ENCODE measurements at regions not wholly inside any gene's neighbourhood (a gene's known extent, or its start where the extent isn't known, plus 50 kb on each side); places are given as distances from the start of the nearest gene placed in this dataset.

DNA sequence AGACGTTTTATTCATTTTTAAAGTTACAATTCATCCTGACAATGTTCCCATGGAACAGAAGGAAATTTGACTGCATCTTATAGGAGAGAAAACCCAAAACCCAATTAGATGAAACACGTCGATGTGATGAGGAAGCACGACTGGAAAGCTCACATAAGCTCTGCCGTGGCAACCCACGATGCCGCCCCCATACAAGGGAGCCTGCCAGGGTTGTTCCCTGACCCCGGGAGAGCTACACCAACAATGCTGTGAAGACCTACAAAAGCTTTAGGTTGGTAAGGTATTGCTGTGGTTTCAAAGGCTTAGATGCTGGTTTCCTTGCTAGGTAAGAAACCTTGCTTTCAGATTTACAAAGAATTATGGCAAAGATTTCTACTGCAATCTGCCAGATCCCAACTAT is 393.1 kb downstream of the KLF12 start:
- Histone ChIP-seq H3K9me2 (ENCODE audit: insufficient read depth) (no peaks in the 10 kb centered on the region), H3K27ac (ENCODE audit: low read depth, low read length) (no peak overlapping the region), H4K20me1 (ENCODE audit: insufficient read depth) (no peaks in the 10 kb centered on the region), H2AFZ (ENCODE audit: low read depth, low read length, poor library complexity, severe bottlenecking) (no peak overlapping the region), H3K36me3 (ENCODE audit: control insufficient read depth in 1 of 2, insufficient read depth in 2 of 2, low read length in 2 of 2) (no peaks in the 10 kb centered on the region), H3K4me3 (replicated peaks in 1 of 2; ENCODE audit: low read depth in 1 of 2, low read length in 2 of 2) (no peak overlapping the region), H3K9ac (ENCODE audit: low read length) (no peak overlapping the region), H3K4me1 (ENCODE audit: control insufficient read depth in 1 of 2, insufficient read depth in 2 of 2, low read length in 2 of 2) (no peaks in the 10 kb centered on the region), H3K79me2 (ENCODE audit: insufficient read depth, low read length) (no peaks in the 10 kb centered on the region), H3K9me3 (ENCODE audit: control insufficient read depth in 1 of 2, insufficient read depth in 1 of 2, low read depth in 1 of 2, low read length in 2 of 2) (no peaks in the 10 kb centered on the region), H3K4me2 (ENCODE audit: low read length) (no peak overlapping the region), H3K27me3 (ENCODE audit: insufficient read depth, low read length) (no peaks in the 10 kb centered on the region)
- no peak for DNase-seq (ENCODE audit: low read depth, low spot score)
- ChIA-PET RAD21 (ENCODE audit: low non-redundant PET in 1 of 2, low total read pairs in 2 of 2, uncharacterized antibody in 2 of 2, unreplicated experiment in 2 of 2) (no interaction called here), POLR2A (no interaction called here), CTCF (no interaction called here)
- intact Hi-C loops (cut with micrococcal nuclease) = no loop called here
- TF ChIP-seq, protein P1, sequence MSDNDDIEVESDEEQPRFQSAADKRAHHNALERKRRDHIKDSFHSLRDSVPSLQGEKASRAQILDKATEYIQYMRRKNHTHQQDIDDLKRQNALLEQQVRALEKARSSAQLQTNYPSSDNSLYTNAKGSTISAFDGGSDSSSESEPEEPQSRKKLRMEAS (IDR thresholded peaks at IDR 0.05) = no peak
- TF ChIP-seq JUND (IDR thresholded peaks at IDR 0.05) = no peak
- no peak for TF ChIP-seq TCF7L2 (IDR thresholded peaks at IDR 0.05; ENCODE audit: borderline replicate concordance, extremely low read depth, insufficient read depth, insufficient read length)
- no peak for TF ChIP-seq ELF1 (IDR thresholded peaks at IDR 0.05; ENCODE audit: borderline replicate concordance, low read depth)
- no peak for TF ChIP-seq EGR1 (IDR thresholded peaks at IDR 0.05; ENCODE audit: low read depth)
- TF ChIP-seq ZNF274 (IDR thresholded peaks at IDR 0.05; ENCODE audit: low read depth, low read length) = no peak
- TF ChIP-seq YY1 (IDR thresholded peaks at IDR 0.05; ENCODE audit: extremely low read depth, insufficient replicate concordance, low read depth, low read length) = no peak
- no peak for TF ChIP-seq SIN3A (IDR thresholded peaks at IDR 0.05; ENCODE audit: low read depth)
- no TSS peak for BruUV-seq (replicated peaks)
- ATAC-seq = no peak

DNA sequence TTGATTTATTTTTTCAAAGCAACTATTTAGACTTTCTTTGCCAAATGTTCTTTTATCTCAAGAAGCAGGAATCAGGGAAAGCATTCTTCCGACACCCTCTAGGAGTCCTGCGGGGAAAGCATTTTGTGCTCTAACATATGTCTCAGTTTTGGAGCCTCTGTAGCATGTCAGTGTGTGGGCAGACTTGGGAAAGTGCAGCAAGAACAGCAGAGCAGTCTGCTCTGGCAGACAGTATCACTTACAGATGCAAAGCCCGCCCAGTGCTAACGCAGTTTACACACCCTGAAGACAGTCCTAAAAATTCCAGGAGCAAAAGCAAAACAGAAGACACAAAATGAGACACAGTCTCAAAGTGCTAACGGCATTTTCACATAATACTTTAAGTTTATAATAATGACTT is 393.5 kb downstream of the KLF12 start:
- CTCF ChIA-PET = no interaction called here
- no peak overlapping the region for H3K4me3 ChIP-seq (replicated peaks in 1 of 2; ENCODE audit: low read depth in 1 of 2, low read length in 2 of 2)
- intact Hi-C loops (cut with micrococcal nuclease) = no loop called here
- no peaks in the 10 kb centered on the region for H3K4me1 ChIP-seq (ENCODE audit: control insufficient read depth in 1 of 2, insufficient read depth in 2 of 2, low read length in 2 of 2)
- BruUV-seq (replicated peaks) = no TSS peak
- RAD21 ChIA-PET (ENCODE audit: low non-redundant PET in 1 of 2, low total read pairs in 2 of 2, uncharacterized antibody in 2 of 2, unreplicated experiment in 2 of 2) = no interaction called here
- H3K27ac ChIP-seq (ENCODE audit: low read depth, low read length) = no peak overlapping the region
- no peak overlapping the region for H3K4me2 ChIP-seq (ENCODE audit: low read length)
- no peaks in the 10 kb centered on the region for H3K9me3 ChIP-seq (ENCODE audit: control insufficient read depth in 1 of 2, insufficient read depth in 1 of 2, low read depth in 1 of 2, low read length in 2 of 2)
- no peaks in the 10 kb centered on the region for H4K20me1 ChIP-seq (ENCODE audit: insufficient read depth)
- DNase-seq (ENCODE audit: low read depth, low spot score) (no peak), ATAC-seq (no peak)
- H3K36me3 ChIP-seq (ENCODE audit: control insufficient read depth in 1 of 2, insufficient read depth in 2 of 2, low read length in 2 of 2) = no peaks in the 10 kb centered on the region
- H3K79me2 ChIP-seq (ENCODE audit: insufficient read depth, low read length) = no peaks in the 10 kb centered on the region
- H3K9me2 ChIP-seq (ENCODE audit: insufficient read depth) = no peaks in the 10 kb centered on the region
- H3K27me3 ChIP-seq (ENCODE audit: insufficient read depth, low read length) = no peaks in the 10 kb centered on the region
- H2AFZ ChIP-seq (ENCODE audit: low read depth, low read length, poor library complexity, severe bottlenecking) = no peak overlapping the region
- POLR2A ChIA-PET = no interaction called here
- H3K9ac ChIP-seq (ENCODE audit: low read length) = no peak overlapping the region
- no peak for TF ChIP-seq FOSL1 (IDR thresholded peaks at IDR 0.05; ENCODE audit: low read depth)
- TF ChIP-seq, protein P1 (IDR thresholded peaks at IDR 0.05) = no peak
- no peak for TF ChIP-seq RAD21 (IDR thresholded peaks at IDR 0.05; ENCODE audit: low read depth)
- TF ChIP-seq CEBPB (IDR thresholded peaks at IDR 0.05; ENCODE audit: low read depth) = no peak
- TF ChIP-seq EGR1 (IDR thresholded peaks at IDR 0.05; ENCODE audit: low read depth) = no peak
- no peak for TF ChIP-seq JUND (IDR thresholded peaks at IDR 0.05)
- TF ChIP-seq TCF7L2 (IDR thresholded peaks at IDR 0.05; ENCODE audit: borderline replicate concordance, extremely low read depth, insufficient read depth, insufficient read length) = no peak
- TF ChIP-seq, protein P2, sequence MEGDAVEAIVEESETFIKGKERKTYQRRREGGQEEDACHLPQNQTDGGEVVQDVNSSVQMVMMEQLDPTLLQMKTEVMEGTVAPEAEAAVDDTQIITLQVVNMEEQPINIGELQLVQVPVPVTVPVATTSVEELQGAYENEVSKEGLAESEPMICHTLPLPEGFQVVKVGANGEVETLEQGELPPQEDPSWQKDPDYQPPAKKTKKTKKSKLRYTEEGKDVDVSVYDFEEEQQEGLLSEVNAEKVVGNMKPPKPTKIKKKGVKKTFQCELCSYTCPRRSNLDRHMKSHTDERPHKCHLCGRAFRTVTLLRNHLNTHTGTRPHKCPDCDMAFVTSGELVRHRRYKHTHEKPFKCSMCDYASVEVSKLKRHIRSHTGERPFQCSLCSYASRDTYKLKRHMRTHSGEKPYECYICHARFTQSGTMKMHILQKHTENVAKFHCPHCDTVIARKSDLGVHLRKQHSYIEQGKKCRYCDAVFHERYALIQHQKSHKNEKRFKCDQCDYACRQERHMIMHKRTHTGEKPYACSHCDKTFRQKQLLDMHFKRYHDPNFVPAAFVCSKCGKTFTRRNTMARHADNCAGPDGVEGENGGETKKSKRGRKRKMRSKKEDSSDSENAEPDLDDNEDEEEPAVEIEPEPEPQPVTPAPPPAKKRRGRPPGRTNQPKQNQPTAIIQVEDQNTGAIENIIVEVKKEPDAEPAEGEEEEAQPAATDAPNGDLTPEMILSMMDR (IDR thresholded peaks at IDR 0.05 in 2 of 3, conservative IDR thresholded peaks at IDR 0.05 in 1 of 3; ENCODE audit: borderline replicate concordance in 1 of 3, insufficient read depth in 1 of 3, low read depth in 2 of 3, low read length in 2 of 3) = no peak
- no peak for TF ChIP-seq ELF1 (IDR thresholded peaks at IDR 0.05; ENCODE audit: borderline replicate concordance, low read depth)
- TF ChIP-seq EZH2 (IDR thresholded peaks at IDR 0.05) = no peak
- TF ChIP-seq, protein P3, sequence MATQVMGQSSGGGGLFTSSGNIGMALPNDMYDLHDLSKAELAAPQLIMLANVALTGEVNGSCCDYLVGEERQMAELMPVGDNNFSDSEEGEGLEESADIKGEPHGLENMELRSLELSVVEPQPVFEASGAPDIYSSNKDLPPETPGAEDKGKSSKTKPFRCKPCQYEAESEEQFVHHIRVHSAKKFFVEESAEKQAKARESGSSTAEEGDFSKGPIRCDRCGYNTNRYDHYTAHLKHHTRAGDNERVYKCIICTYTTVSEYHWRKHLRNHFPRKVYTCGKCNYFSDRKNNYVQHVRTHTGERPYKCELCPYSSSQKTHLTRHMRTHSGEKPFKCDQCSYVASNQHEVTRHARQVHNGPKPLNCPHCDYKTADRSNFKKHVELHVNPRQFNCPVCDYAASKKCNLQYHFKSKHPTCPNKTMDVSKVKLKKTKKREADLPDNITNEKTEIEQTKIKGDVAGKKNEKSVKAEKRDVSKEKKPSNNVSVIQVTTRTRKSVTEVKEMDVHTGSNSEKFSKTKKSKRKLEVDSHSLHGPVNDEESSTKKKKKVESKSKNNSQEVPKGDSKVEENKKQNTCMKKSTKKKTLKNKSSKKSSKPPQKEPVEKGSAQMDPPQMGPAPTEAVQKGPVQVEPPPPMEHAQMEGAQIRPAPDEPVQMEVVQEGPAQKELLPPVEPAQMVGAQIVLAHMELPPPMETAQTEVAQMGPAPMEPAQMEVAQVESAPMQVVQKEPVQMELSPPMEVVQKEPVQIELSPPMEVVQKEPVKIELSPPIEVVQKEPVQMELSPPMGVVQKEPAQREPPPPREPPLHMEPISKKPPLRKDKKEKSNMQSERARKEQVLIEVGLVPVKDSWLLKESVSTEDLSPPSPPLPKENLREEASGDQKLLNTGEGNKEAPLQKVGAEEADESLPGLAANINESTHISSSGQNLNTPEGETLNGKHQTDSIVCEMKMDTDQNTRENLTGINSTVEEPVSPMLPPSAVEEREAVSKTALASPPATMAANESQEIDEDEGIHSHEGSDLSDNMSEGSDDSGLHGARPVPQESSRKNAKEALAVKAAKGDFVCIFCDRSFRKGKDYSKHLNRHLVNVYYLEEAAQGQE (IDR thresholded peaks at IDR 0.05; ENCODE audit: low read depth) = no peak
- no peak for TF ChIP-seq SRF (IDR thresholded peaks at IDR 0.05; ENCODE audit: low read depth)

All from HCT116 (cell line).